ENCODE measurements at regions not wholly inside any gene's neighbourhood (a gene's known extent, or its start where the extent isn't known, plus 50 kb on each side); places are given as distances from the start of the nearest gene placed in this dataset.

- no peak for TF ChIP-seq CTCF (IDR thresholded peaks at IDR 0.05)
- Histone ChIP-seq H3K4me3 (no peak overlapping the region), H3K9me3 (no peaks in the 10 kb centered on the region), H3K36me3 (no peaks in the 10 kb centered on the region), H3K27me3 (no peaks in the 10 kb centered on the region), H3K4me1 (no peaks in the 10 kb centered on the region), H3K27ac (no peak overlapping the region)
- intact Hi-C loops (cut with DNase I), result loop anchor here (10.0 kb wide), 1 partner anchor 1380 kb away; no protein-coding TSS in a partner anchor
- DNase-seq (ENCODE audit: low spot score in 2 of 2), result peak in 1 of 2 donors; percentile 40
Observed at GRCh38 chr11:116694815-116695590, 77.8 kb downstream of the BUD13 start.

- no peak for TF ChIP-seq CTCF (IDR thresholded peaks at IDR 0.05)
- H3K4me1 ChIP-seq, result no peaks in the 10 kb centered on the region
- H3K27me3 ChIP-seq, result no peaks in the 10 kb centered on the region
- DNase-seq (ENCODE audit: low spot score in 2 of 2), result peak in 1 of 2 donors; percentile 18
- no peak overlapping the region for H3K4me3 ChIP-seq
- H3K27ac ChIP-seq, result no peak overlapping the region
- no peaks in the 10 kb centered on the region for H3K36me3 ChIP-seq
- intact Hi-C loops (cut with DNase I), result loop anchor here (10.0 kb wide), 1 partner anchor 1380 kb away; no protein-coding TSS in a partner anchor
- no peaks in the 10 kb centered on the region for H3K9me3 ChIP-seq
Observed at GRCh38 chr11:116694349-116694725, 78.5 kb downstream of the BUD13 start.

GRCh38 chr11:116693593-116694348, 79.0 kb downstream of the BUD13 start:
- Histone ChIP-seq H3K9me3 (no peaks in the 10 kb centered on the region), H3K36me3 (no peaks in the 10 kb centered on the region), H3K27ac (no peak overlapping the region), H3K27me3 (no peaks in the 10 kb centered on the region), H3K4me3 (no peak overlapping the region), H3K4me1 (no peaks in the 10 kb centered on the region)
- TF ChIP-seq CTCF (IDR thresholded peaks at IDR 0.05), result no peak
- DNase-seq (ENCODE audit: low spot score in 2 of 2), result peak in 1 of 2 donors; percentile 46
- intact Hi-C loops (cut with DNase I), result loop anchor here (10.0 kb wide), 1 partner anchor 1379 kb away; no protein-coding TSS in a partner anchor

- no peaks in the 10 kb centered on the region for H3K9me3 ChIP-seq
- H3K4me1 ChIP-seq, result no peaks in the 10 kb centered on the region
- intact Hi-C loops (cut with DNase I), result loop anchor here (10.0 kb wide), 1 partner anchor 1378 kb away; no protein-coding TSS in a partner anchor
- H3K36me3 ChIP-seq, result no peaks in the 10 kb centered on the region
- peak in 1 of 2 donors; percentile 18 for DNase-seq (ENCODE audit: low spot score in 2 of 2)
- no peak for TF ChIP-seq CTCF (IDR thresholded peaks at IDR 0.05)
- H3K27me3 ChIP-seq, result no peaks in the 10 kb centered on the region
- H3K4me3 ChIP-seq, result no peak overlapping the region
- no peak overlapping the region for H3K27ac ChIP-seq
Observed at GRCh38 chr11:116693102-116693570, 79.7 kb downstream of the BUD13 start.

- H3K9me3 ChIP-seq, result no peaks in the 10 kb centered on the region
- no peaks in the 10 kb centered on the region for H3K36me3 ChIP-seq
- no peaks in the 10 kb centered on the region for H3K4me1 ChIP-seq
- no peak overlapping the region for H3K27ac ChIP-seq
- TF ChIP-seq CTCF (IDR thresholded peaks at IDR 0.05), result no peak
- intact Hi-C loops (cut with DNase I), result loop anchor here (10.0 kb wide), 1 partner anchor 1378 kb away; no protein-coding TSS in a partner anchor
- H3K4me3 ChIP-seq, result no peak overlapping the region
- DNase-seq (ENCODE audit: low spot score in 2 of 2), result peak in 1 of 2 donors; percentile 40
- H3K27me3 ChIP-seq, result no peaks in the 10 kb centered on the region
Observed at GRCh38 chr11:116692318-116693101, 80.3 kb downstream of the BUD13 start.
